Esophagus muscularis mucosa (tissue), 4 donors: ENCODE measurements at regions not wholly inside any gene's neighbourhood (a gene's known extent, or its start where the extent isn't known, plus 50 kb on each side); places are given as distances from the start of the nearest gene placed in this dataset.

Experiments used
- CTCF ChIP-seq, 3 experiments: fragments of 200-600 bp in 2 of 3; fragments of 450-650 bp in 1 of 3; sonication (generic) in 2 of 3; IDR thresholded peaks; one replicate each; pipeline ENCODE4 v1.5.1; 2017 to 2019; ENCODE audit warnings: antibody characterized with exemption in 3 of 3, mild to moderate bottlenecking in 2 of 3, moderate library complexity in 1 of 3
- EP300 ChIP-seq: sonication (generic); formaldehyde crosslinking; IDR thresholded peaks from one replicate; pipeline ENCODE4 v1.6.1; 2017; ENCODE audit warnings: antibody characterized with exemption
- POLR2A ChIP-seq: fragments of 450-650 bp; IDR thresholded peaks from one replicate; pipeline ENCODE4 v1.6.1; 2017; ENCODE audit warnings: antibody characterized with exemption, moderate library complexity, mild to moderate bottlenecking, low read depth
- POLR2AphosphoS5 ChIP-seq, 2 donors: sonication (generic); formaldehyde crosslinking; IDR thresholded peaks; one replicate each; pipeline ENCODE4 v1.6.1; 2017; ENCODE audit warnings: antibody characterized with exemption in 2 of 2

GRCh38 chr9:99506747-99507348 is 284.8 kb downstream of the SEC61B start:
- TF ChIP-seq POLR2AphosphoS5 (IDR thresholded peaks at IDR 0.05) (no peak), CTCF (IDR thresholded peaks at IDR 0.05) (no peak), POLR2A (no peak), EP300 (no peak)
